H7 (cell line): ENCODE measurements at regions not wholly inside any gene's neighbourhood (a gene's known extent, or its start where the extent isn't known, plus 50 kb on each side); places are given as distances from the start of the nearest gene placed in this dataset.
"Not testable (repeated sequence)": the region's sequence is repeated elsewhere in the genome, so short reads cannot be mapped to it uniquely, and the experiment has no call there.

Experiments used
- DNase-seq: peaks from one replicate; pipeline ENCODE4 v3.0.0; 2012
- H3K27me3 ChIP-seq: 2 replicates; pipeline ENCODE4 v1.6.0; 2011; ENCODE audit warnings: mild to moderate bottlenecking, low read length; ENCODE audit not compliant: control insufficient read depth, insufficient read depth
- H3K36me3 ChIP-seq: replicated peaks from 2 replicates; pipeline ENCODE4 v1.5.1; 2011; ENCODE audit warnings: low read length; ENCODE audit not compliant: control insufficient read depth, insufficient read depth
- H3K4me3 ChIP-seq: 2 replicates; pipeline ENCODE4 v1.5.1; 2011; ENCODE audit warnings: low read depth, mild to moderate bottlenecking, control low read depth, low read length, moderate library complexity; ENCODE audit not compliant: insufficient read depth

GRCh38 chr9:92242260-92243136 is 51.0 kb downstream of the IARS1 start:
- peaks cover 69% of the 10 kb centered on the region for H3K36me3 ChIP-seq
- peak; percentile 25 for DNase-seq
- H3K4me3 ChIP-seq: no peak overlapping the region
- no peaks in the 10 kb centered on the region for H3K27me3 ChIP-seq

GRCh38 chr9:92236915-92237314 is 56.6 kb downstream of the IARS1 start:
- peaks cover 31% of the 10 kb centered on the region for H3K36me3 ChIP-seq
- no peak overlapping the region for H3K4me3 ChIP-seq
- H3K27me3 ChIP-seq: no peaks in the 10 kb centered on the region
- DNase-seq: no peak

- no peak overlapping the region for H3K4me3 ChIP-seq
- DNase-seq: no peak
- peaks cover 27% of the 10 kb centered on the region for H3K36me3 ChIP-seq
- no peaks in the 10 kb centered on the region for H3K27me3 ChIP-seq
These were observed 57.0 kb downstream of the IARS1 start for GRCh38 chr9:92236465-92236864.

GRCh38 chr9:92234514-92234913 is 59.0 kb downstream of the IARS1 start:
- H3K27me3 ChIP-seq: no peaks in the 10 kb centered on the region
- peaks cover 17% of the 10 kb centered on the region for H3K36me3 ChIP-seq
- no peak for DNase-seq
- H3K4me3 ChIP-seq: no peak overlapping the region

GRCh38 chr9:92232190-92232589 is 61.3 kb downstream of the IARS1 start:
- Histone ChIP-seq H3K4me3 (no peak overlapping the region), H3K36me3 (peaks cover 16% of the 10 kb centered on the region), H3K27me3 (no peaks in the 10 kb centered on the region)
- DNase-seq: no peak

- Histone ChIP-seq H3K4me3 (no peak overlapping the region), H3K27me3 (no peaks in the 10 kb centered on the region), H3K36me3 (peaks cover 24% of the 10 kb centered on the region)
- no peak for DNase-seq
These were observed 64.9 kb downstream of the IARS1 start for GRCh38 chr9:92228628-92229027.

GRCh38 chr9:92224177-92224576 is 69.3 kb downstream of the IARS1 start:
- Histone ChIP-seq H3K36me3 (peaks cover 39% of the 10 kb centered on the region), H3K27me3 (no peaks in the 10 kb centered on the region), H3K4me3 (no peak overlapping the region)
- DNase-seq: no peak

GRCh38 chr9:92223758-92224157 is 69.7 kb downstream of the IARS1 start:
- Histone ChIP-seq H3K4me3 (no peak overlapping the region), H3K36me3 (peaks cover 38% of the 10 kb centered on the region), H3K27me3 (no peaks in the 10 kb centered on the region)
- DNase-seq: no peak

- no peaks in the 10 kb centered on the region for H3K27me3 ChIP-seq
- H3K4me3 ChIP-seq: no peak overlapping the region
- DNase-seq: no peak
- H3K36me3 ChIP-seq: peaks cover 31% of the 10 kb centered on the region
These were observed 84.6 kb downstream of the IARS1 start for GRCh38 chr9:92208693-92209524.

GRCh38 chr9:92206488-92206887 is 87.0 kb downstream of the IARS1 start:
- Histone ChIP-seq H3K27me3 (no peaks in the 10 kb centered on the region), H3K36me3 (peaks cover 23% of the 10 kb centered on the region), H3K4me3 (no peak overlapping the region)
- DNase-seq: no peak

GRCh38 chr9:92203887-92204286 is 88.7 kb upstream of the SPTLC1 start:
- not testable (repeated sequence) for H3K4me3 ChIP-seq, DNase-seq, H3K27me3 ChIP-seq, H3K36me3 ChIP-seq

GRCh38 chr9:92198237-92198636 is 83.0 kb upstream of the SPTLC1 start:
- not testable (repeated sequence) for H3K4me3 ChIP-seq, H3K36me3 ChIP-seq, DNase-seq, H3K27me3 ChIP-seq

- DNase-seq: no peak
- Histone ChIP-seq H3K36me3 (no peaks in the 10 kb centered on the region), H3K4me3 (no peak overlapping the region), H3K27me3 (no peaks in the 10 kb centered on the region)
These were observed 81.7 kb upstream of the SPTLC1 start for GRCh38 chr9:92196909-92197308.

- Histone ChIP-seq H3K27me3 (no peaks in the 10 kb centered on the region), H3K36me3 (no peaks in the 10 kb centered on the region), H3K4me3 (no peak overlapping the region)
- no peak for DNase-seq
These were observed 81.2 kb upstream of the SPTLC1 start for GRCh38 chr9:92196400-92196799.

GRCh38 chr9:92191801-92192200 is 76.6 kb upstream of the SPTLC1 start:
- no peak for DNase-seq

More at GRCh38 chr9:92191801-92192200, 76.6 kb upstream of the SPTLC1 start:
- Histone ChIP-seq H3K27me3 (no peaks in the 10 kb centered on the region), H3K36me3 (no peaks in the 10 kb centered on the region), H3K4me3 (no peak overlapping the region)
